HG03432 (cell line): ENCODE measurements at regions not wholly inside any gene's neighbourhood (a gene's known extent, or its start where the extent isn't known, plus 50 kb on each side); places are given as distances from the start of the nearest gene placed in this dataset.
A peak's percentile ranks its signal among the peaks of the same experiment; 100 is the strongest.

Source experiments
- ATAC-seq: cut with Tn5 transposase; IDR thresholded peaks from one replicate; pipeline ENCODE4 v1.9.1; 2021; ENCODE audit warnings: mild to moderate bottlenecking, moderate library complexity; ENCODE audit not compliant: unreplicated experiment

DNA sequence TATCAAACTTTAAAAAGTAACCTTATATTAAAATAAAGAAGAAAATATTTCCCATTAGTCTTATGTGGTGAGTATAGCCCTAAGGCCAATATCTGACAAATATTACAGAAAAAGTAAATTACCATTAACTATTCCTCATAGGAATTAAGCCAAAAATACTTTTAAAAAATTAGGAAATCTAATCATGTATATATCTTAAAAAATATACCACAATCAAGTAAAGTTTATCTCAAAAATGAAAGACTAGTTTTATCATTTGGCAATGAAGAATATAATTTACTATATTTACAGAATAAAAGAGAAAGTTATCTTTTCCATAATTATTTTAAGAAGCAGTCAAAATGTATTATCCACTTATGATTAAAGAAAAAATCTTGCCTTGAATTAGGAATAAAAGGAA lies 458.8 kb upstream of the ZNF462 start:
- ATAC-seq = no peak

DNA sequence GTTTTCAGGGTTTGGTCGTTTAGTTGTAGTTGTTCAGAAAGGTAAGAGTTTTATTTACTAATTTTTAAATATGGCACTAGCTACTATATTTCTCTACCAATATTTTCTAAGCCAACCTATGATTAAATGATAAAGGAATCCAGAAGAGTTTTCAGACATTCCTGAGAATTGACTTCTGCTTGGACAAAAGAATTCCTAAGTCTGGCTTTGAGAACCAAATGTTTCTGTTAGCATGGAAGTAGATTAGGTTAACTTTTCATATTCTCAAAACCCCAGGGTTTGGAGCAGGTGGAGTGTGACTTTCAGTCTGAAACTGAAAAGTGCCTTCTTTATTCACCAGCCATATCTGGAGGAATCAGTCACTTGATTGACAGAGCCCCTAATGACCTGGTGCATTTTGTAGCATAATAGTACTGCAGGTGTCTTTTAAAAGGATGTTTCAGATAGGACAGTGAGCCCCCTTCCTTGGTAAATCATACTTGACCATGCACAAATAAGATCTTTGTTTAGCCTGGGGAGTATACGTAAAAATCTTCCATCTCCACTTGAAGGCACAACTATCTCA lies 457.0 kb upstream of the ZNF462 start:
- ATAC-seq = no peak

DNA sequence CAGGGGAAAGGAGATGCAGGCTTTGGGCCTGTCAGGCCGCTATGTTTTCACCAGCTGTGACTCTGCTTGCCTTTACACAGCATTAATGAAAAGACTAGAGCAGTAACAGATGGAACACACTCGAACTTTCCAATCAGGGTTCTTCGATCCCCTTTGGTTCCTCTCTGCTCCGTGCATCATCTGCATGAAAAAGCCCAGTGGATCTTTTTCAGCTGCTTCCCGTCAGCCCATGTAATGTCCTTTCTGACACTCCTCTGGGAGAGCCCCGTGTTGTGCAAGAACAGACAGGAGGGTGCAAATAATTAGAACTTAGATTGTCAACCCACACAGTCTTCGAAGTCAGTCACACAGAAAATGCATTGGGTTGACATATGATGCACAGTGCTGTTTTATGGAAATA lies 448.9 kb upstream of the ZNF462 start:
- no peak for ATAC-seq

- peak; percentile 35 for ATAC-seq
Measured at GRCh38 chr9:106417685-106418084, 445.3 kb upstream of the ZNF462 start.

DNA sequence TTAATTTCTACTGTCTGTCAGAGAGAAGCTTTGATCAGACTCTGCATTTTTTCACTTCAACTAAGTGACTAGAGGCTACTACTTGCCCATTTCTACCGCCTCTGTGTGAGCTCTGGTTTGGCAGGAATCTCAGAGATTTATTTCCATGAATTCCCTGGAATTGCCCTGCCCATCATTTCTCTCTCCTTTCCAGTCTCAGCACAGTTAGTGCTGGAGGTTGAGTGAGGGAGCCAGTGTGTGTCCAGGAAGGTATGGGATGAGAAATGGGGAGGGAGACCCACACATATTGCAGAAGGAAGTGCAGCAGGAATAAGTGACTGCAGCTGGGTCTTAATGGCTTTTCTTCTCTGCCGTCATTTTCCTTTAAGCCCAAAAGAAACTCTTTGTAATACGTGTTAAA lies 443.1 kb upstream of the ZNF462 start:
- no peak for ATAC-seq

DNA sequence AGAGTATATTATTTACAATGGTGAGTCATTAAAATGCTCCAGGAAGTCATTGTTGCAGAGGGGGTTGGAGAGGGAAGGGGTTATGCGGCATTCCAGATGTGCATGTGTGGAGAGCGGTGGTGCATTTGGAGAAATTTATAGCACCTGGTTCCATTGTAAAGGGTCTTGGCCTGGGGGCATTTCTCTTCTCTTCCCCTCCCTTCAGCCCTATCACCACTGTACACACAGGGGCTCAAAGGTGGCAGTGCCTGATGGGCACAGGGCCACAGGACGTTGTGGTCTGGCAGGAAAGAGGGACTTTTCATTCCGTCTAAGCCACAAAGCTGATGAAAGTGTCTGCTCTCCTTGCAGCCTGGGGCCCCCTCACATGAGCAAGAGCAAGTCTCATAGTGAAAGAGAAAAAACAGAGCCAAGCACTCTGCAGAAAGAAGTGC lies 442.4 kb upstream of the ZNF462 start:
- ATAC-seq = peak; percentile 75

DNA sequence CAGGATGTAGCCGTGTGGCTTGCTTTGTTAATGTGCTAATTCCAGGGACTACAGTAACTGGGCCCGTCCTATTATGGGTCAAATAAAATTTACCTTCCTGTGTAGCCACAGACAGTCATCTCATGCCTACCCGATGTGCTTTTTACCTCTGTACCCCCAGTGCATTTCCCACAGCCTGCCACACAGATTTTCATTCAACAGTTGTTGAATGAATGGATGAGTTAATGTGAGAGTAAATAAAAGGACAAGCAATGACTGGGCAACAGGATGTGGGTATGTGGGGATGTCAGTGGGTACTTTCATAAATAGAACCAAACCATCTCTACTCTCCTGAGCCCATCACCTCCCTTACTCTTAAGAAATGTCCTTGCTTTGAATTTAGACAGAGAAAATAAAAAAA lies 441.2 kb upstream of the ZNF462 start:
- ATAC-seq = peak; percentile 68

- no peak for ATAC-seq
Measured at GRCh38 chr9:106423575-106423974, 439.4 kb upstream of the ZNF462 start.

DNA sequence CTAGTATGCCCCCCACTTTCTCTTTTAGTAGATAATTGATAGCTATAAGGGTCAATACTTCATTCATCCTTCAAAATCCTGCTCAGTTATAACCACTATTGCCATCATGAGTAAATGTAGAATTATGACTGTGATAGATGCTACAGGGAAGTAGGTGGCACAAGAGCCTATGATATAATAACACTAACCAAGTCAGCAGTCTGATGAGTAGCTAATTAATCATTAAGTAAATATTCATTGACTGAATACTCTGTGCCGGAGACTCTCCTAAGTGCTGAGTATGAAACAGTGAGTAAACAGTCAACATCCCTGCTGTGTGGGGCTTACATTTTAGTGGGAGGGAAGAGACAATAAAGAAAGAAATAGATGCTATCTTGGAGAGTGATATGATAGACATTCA lies 430.3 kb upstream of the ZNF462 start:
- no peak for ATAC-seq

GRCh38 chr9:106438928-106439327 lies 424.0 kb upstream of the ZNF462 start:
- ATAC-seq = no peak

GRCh38 chr9:106441283-106441682 lies 421.7 kb upstream of the ZNF462 start:
- ATAC-seq = no peak

GRCh38 chr9:106443520-106443919 lies 419.4 kb upstream of the ZNF462 start:
- ATAC-seq = no peak

GRCh38 chr9:106445107-106445506 lies 417.9 kb upstream of the ZNF462 start:
- no peak for ATAC-seq

- no peak for ATAC-seq
Measured at GRCh38 chr9:106449336-106449927, 413.5 kb upstream of the ZNF462 start.

DNA sequence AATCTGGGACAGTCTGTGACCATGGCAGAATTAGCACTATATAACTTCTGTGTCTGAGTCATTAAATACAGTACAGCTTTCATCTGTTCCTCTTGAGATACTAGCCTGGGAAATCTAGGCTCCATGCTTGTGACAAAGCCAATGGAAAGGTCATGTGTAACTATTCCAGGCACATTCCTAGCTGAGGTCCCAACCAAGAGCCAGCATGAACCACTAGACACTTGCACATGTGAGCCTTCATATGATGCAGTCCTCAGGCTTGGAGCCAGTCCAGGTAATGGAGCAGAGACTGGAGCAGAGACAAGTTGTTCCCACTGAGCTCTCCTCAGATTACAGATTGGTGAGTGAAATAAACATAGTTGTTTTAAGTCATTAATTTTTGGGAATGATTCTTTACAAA lies 412.4 kb upstream of the ZNF462 start:
- ATAC-seq = no peak

DNA sequence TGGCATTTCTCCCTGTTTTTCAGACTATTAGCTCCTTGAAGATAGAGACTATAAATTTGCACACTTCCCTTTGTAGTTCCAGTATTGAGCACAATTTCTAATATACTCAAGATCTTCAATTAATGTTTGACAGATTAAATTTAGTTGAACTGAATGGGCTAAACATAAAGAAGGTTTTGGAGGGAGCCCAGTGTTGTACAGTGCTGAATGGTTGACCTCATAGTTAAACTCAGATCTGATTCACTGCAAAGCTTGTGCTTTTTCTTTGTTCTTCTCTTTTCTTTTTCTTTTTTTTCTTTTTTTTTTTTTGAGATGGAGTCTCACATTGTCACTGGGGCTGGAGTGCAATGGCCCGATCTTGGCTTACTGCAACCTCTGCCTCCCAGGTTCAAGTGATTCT lies 411.7 kb upstream of the ZNF462 start:
- no peak for ATAC-seq

DNA sequence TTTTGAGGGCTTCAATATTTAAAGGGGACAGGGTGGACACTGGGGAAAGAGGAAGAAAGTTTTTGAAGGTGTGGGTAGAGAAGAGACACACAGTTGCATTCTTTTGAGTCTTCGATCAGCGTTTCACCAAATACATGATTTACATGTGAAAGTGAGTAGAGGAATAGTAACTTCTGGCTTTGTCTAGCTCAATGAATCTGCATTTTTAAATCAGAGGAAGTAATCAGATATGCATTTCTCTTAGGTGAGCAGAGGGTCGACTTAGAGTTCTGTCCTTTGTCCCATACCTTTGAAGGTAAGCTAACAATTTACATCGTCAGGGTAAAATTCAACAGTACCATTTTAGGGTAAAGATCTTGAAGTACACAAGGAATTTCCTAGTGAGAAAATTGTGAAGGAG lies 406.4 kb upstream of the ZNF462 start:
- no peak for ATAC-seq

DNA sequence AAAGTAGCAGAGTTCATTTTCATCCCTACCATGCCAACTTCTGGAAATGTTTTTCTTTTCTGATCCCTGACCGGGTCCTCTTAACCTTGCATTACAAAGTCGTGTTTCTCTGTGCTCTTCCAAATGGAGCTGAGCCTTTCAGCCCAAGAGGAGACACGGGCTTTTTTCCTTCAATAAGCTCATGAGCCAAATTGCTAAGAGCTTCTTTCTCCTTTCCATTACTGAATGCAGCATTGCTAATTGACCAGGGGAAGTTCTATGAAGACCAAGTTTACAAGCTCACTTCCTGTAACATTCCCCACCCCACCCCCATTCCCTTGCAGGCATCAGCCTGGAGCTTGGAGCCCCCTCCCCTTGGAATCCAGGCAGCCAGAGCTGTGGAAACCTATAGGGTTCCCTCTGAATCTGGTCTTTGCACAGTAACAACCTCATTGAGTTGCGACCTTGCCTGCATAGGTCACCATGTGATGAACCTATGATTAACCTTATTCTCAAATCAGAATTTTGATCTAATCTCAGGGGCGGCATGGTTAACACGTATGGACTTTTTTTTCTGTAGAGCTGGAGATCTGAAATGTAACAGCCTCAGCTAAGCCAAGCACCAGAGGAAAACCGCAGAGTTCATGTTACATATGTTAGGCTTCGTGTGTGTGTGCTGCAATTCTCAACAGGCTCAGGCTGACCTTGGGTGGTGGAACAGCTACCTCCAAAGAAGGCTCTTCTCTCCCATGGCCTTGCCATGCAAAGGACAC lies 395.7 kb upstream of the ZNF462 start:
- ATAC-seq = no peak

- no peak for ATAC-seq
Measured at GRCh38 chr9:106467865-106468164, 395.2 kb upstream of the ZNF462 start.

DNA sequence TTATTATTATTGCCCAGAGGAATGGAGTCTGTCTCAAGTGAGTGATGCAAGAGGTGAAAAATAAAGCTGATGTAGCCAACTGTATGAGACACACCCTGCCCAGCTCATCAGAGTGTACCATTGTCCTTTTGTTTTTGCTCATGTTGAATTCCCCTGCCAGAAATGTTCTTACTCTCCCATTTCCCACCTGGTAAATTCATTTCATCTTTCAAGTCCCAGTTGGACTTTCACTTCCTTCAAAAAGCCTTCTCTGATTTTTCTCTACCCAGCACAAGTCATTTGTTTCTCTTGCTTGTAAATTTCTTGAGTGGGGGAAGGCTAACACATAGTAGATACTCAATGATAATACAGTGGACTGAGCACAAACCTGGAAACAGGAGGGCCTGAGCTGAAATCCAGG lies 394.5 kb upstream of the ZNF462 start:
- ATAC-seq = peak; percentile 85

DNA sequence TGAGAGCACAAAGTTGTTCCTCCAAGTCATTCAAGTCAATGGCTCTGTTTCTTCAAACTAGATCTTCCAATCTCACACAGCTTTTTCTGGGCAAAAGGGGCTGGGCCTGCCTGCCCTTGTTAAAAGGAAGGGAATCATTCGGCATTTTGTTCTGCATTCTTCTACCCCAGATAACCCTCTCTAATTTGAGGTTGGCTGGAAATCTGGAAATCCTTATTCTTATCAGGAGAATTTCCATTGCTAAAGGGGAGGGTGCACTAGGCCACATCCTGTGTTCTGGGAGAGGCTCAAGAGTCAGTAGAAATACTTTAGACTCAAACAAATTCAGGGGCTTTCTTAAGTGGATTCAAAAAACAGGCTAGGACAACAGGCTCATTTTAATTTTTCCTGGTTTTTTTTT lies 384.7 kb upstream of the ZNF462 start:
- ATAC-seq = no peak

DNA sequence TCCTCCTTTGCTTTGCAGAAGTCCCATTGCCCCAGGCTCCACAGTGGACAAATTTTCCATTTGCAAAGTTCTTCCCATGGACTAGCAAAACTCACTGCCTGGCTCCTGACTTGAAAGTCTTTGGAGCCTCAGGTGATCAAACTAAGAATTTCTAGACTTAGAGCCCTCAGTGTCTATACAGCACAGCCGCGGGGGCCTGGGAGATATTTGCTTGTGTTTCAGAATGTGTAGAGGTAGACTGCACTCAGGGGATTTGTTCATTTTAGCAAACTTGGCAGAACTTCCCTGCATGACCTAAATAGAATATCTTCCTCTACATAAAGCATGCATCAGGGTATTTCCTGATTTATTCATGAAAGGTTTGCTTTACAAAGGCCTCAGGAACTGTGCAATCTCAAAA lies 384.2 kb upstream of the ZNF462 start:
- ATAC-seq = no peak

GRCh38 chr9:106479679-106480078 lies 383.3 kb upstream of the ZNF462 start:
- no peak for ATAC-seq
